NB4 (cell line): ENCODE measurements at regions not wholly inside any gene's neighbourhood (a gene's known extent, or its start where the extent isn't known, plus 50 kb on each side); places are given as distances from the start of the nearest gene placed in this dataset.

Source experiments
- CTCF ChIP-seq: IDR thresholded peaks from one replicate; pipeline ENCODE4 v1.5.1; 2012; ENCODE audit warnings: low read depth, low read length
- MAX ChIP-seq: IDR thresholded peaks from 2 replicates; pipeline ENCODE4 v1.6.1; 2011; ENCODE audit warnings: low read depth, low read length
- MYC ChIP-seq: IDR thresholded peaks from 2 replicates; pipeline ENCODE4 v1.6.1; 2011; ENCODE audit warnings: low read depth, low read length
- POLR2A ChIP-seq: IDR thresholded peaks from 2 replicates; pipeline ENCODE4 v1.6.1; 2011; ENCODE audit warnings: mild to moderate bottlenecking; ENCODE audit not compliant: insufficient read length; ENCODE audit errors: extremely low read depth

GRCh38 chr1:234838820-234839219, 228.8 kb upstream of the IRF2BP2 start:
- TF ChIP-seq CTCF (no peak), POLR2A (no peak), MAX (no peak), MYC (no peak)
